ENCODE measurements at regions not wholly inside any gene's neighbourhood (a gene's known extent, or its start where the extent isn't known, plus 50 kb on each side); places are given as distances from the start of the nearest gene placed in this dataset.
"Not testable (repeated sequence)": the region's sequence is repeated elsewhere in the genome, so short reads cannot be mapped to it uniquely, and the experiment has no call there.

DNA sequence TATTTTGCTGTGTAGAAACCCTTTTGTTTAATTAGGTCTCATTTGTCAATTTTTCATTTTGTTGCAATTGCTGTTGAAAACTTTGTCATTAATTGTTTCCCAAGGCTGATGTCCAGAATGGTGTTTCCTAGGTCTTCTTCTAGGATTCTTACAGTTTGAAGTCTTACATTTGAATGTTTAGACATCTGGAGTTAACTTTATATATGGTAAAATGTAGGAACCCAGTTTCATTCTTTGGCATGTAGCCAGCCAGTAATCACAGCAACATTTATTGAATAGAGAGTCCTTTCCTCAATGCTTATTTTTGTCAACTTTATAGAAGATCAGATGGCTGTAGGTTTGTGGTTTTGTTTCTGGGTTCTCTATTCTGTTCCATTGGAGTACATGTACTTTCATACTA is 1290.8 kb upstream of the CDH9 start:
- no peak for DNase-seq

GRCh38 chr5:28328681-28329080 is 1290.3 kb upstream of the CDH9 start:
- no peak for DNase-seq

DNA sequence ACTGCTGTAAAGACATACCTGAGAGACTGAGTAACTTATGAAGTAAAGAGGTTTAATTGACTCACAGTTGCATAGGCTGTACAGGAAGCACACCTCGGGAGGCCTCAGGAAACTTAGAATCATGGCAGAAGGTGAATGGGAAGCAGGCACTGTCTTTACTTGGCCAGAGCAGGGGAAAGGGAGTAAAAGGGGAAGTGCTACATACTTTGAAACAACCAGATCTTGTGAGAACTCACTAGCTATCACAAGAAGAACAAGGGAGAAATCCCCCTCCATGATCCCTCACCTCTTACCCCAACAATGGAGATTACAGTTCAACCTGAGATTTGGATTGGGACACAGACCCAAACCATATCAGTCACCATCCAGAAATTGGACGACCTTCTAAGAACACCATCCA is 1285.8 kb upstream of the CDH9 start:
- DNase-seq, result no peak

GRCh38 chr5:28313953-28314352 is 1275.6 kb upstream of the CDH9 start:
- no peak for DNase-seq

DNA sequence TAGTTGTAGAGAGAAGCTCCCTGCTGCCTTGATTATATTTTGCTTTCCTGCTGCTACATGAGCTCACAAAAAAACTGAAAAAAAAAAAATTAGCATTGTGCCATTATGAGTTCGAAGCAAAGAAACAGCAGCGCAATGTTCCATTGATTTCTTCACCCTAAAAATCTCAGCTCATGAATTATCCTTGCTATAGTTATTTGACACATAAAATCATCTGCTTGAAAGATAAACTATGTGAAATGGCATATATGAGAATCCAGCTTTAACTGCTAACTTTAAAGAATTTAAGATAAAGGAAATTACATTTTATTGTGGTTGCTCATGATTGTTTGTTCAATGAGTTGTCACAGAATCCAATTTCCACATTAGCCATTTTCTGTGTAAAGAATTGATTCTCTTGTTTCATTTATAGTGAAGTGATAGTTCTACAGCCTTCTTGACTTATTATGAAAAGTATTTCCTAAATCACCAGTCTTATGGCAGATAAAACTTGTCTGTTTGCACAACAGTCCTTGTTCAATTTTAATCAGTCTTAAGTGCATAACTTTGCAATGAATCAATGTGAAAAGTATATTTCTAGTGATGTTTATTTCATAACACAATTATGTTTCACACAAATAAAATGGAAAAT is 1275.0 kb upstream of the CDH9 start:
- DNase-seq, result no peak

GRCh38 chr5:28310696-28311095 is 1272.3 kb upstream of the CDH9 start:
- no peak for DNase-seq

GRCh38 chr5:28305891-28306290 is 1267.5 kb upstream of the CDH9 start:
- no peak for DNase-seq

- no peak for DNase-seq
These were observed 1263.3 kb upstream of the CDH9 start for GRCh38 chr5:28301712-28302111.

GRCh38 chr5:28296254-28297013 is 1258.0 kb upstream of the CDH9 start:
- no peak for DNase-seq

DNA sequence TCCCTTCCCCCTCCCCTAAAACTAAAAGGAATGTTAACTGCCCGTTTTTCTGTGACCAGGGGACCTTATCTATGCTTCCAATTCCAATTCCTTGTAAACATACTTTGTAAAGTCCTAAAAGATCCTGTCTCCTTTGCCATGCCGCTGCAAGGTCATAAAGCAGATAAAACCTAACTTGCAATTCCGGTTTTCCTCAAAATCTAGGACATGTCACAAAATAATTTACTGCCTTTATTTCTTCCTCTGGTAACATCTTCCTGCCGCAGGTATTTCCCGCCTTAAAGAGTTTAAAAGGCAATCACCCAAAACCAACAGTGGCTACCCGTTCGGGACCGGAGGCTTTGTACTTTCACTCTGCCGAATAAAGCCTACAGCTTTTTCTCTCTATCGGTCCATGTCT is 1248.6 kb upstream of the CDH9 start:
- DNase-seq, result not testable (repeated sequence)

DNA sequence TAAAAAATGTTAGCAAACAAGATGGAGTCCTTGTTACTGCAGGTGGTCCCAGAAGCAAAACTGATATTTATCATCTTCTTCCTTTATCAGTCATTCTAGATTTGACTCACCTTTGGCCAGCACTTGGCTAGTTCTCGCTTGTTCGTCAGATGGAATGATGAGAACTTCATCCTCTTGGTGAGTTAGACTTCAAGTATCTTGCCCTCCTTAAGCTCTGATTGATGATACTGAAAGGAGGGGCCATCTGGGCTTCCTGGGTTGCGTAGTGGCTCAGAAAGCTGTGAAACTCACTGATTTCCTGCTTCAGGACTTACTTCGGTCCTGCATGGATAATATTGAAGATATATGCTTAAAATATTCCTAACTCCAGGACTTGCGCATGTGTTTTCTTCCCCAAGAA is 1248.2 kb upstream of the CDH9 start:
- DNase-seq, result no peak

DNA sequence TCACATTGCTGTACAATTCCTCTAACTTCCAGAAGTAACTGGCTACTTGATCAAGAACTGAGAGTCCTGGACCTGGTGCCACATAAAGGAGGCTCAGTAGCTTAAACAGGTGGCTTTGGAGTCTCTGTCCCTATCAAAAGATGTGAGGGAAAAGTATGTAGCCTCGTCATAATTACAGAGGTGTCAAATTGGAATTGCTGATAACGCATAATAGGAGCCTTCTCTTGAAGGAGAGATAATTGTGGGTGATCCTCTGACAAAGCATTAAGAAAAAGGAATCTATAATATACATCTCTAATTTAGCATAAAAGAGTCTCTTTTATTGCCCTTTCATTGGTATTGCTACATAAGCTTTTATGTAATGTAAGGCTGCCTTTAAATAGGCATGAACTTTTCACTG is 1246.4 kb upstream of the CDH9 start:
- no peak for DNase-seq

GRCh38 chr5:28281351-28281750 is 1243.0 kb upstream of the CDH9 start:
- DNase-seq, result no peak

DNA sequence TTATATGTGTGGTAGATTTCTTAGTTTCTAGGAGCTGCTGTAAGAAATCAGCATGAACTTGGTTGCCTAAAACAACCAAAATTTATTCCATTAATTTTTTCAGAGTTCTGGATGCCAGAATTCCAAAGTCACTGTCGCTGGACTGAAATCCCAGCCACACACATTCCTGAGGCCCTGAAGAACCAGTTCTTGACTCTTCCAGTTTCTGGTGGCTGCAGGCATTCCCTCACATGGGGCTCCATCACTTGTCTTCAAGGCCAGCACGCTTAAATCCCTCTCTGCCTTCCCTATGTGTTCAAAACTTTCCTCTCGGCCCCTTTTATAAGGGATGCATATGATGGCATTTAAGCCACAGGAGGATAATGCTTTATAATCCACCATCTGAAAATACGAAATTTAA is 1237.5 kb upstream of the CDH9 start:
- DNase-seq, result no peak

DNA sequence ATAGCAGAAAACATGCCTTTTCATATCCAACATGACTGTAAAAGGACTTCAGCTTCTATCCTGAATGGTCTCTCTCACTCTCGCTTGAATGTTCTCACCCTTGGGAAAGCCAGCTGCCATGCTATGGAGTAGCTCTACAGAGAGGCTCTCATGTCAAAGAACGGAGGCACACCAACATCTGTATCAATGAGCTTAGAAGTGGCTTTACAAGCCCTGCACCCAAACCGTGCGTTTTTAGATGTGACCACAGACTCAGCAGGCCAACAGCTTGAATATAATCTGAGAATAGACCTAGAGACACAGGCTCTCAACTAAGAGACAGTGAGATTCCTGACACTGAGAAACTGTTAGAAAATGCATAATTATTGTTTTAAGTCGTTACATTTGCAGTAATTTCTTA is 1231.6 kb upstream of the CDH9 start:
- no peak for DNase-seq

DNA sequence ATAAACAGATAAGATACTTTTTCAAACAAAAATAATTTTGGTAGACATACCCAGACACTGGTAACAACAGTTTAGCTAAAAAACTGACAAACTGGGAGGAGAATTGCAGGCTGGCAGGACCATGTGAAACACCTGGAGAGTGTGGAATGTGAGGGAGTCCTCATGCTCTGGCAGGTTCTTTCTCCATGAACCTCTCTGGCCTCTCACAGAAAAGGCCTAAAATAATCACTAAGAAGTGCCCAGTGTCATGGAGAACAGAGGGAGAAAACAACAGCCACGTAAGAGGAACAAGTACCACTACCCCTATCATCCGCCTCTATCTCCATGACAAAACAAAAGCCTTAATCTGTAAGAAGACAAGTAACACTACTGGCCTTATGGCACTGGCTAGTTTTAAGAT is 1227.5 kb upstream of the CDH9 start:
- no peak for DNase-seq

DNA sequence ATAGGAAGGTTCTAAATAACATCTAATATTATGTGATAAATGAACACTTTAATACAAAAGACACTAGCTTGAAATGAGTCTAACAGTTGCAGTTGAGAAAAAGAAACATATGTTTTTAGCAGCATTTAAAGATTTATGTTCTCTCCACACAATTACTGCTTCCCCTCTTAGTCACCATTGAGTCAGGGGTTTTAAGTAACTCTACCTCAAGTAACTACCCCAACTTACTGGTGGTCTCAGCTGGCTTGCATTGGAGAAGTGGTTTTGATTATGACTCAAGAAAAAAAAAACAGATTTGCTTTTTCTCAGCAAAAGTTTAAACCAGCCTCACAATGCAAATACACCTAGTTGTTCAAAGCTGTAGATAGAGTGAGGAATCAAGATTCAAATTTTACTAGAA is 1216.5 kb upstream of the CDH9 start:
- no peak for DNase-seq

DNA sequence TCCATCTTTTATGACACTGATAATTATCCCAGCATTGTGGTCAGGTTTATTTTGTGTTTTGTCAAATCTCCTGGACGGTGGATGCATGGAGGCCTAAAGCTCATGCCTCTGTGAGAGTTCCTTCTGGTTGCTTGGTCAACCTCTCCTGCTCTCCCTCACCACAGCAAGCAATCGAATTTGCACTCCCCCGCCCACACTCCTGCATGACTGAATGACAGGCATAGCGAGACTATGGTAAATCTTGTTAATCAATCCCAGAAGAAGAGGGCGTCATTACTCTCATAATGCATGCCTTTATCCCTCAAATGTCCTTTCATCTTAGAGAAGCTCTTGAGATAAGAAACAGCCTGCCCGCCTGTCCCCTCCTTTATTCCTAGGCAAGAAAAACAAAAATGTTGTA is 1215.0 kb upstream of the CDH9 start:
- no peak for DNase-seq

DNA sequence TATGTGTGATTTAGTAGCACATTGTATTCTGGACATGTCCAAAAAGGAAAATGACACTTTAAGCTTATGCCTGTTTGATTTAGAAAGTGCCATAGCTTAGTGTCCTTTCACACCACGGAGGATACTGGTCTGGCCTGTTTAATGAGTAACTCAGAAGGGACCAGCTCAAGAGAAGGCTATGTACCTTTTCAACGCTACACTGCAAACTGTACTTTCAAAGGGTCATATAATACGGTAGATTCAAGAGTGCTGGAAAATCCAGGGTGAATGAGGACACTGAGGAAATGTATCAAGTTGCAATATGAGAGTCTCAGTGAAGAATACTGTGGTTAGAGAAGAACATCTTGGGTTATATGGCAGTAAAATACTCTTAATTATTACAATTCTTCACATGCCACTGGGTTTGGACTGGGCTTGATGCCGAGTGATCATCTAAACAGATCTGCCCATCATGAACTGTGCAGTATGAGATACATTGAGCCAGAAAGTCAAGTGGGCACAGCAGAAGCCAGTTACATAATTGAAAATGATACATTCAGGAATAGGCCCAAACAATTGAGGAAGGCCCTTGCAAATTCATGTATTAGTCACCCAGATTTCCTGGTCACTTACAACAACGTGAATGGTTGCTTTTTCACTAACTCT is 1211.5 kb upstream of the CDH9 start:
- DNase-seq, result no peak

- DNase-seq, result no peak
These were observed 1196.1 kb upstream of the CDH9 start for GRCh38 chr5:28234356-28234968.

DNA sequence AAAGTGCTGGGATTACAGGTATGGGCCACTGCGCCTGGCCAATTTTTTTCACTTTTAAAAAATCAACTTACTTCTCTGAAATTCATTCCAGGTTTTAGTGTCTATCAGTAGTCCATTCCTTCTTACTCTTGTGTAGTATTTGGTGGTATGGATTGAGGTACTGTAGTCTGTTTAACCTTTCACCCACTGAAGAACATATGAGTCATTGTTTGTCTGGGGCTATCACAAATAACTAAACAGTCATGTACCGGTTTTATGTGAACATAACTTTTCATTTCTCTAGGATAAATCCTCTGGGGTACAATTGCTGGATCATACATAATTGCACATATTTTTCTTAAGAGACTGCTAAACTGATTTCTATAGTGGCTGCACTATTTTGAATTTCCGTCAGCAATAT is 1188.0 kb upstream of the CDH9 start:
- DNase-seq, result no peak

- DNase-seq, result no peak
These were observed 1181.2 kb upstream of the CDH9 start for GRCh38 chr5:28219539-28219938.

GRCh38 chr5:28217695-28218094 is 1179.3 kb upstream of the CDH9 start:
- DNase-seq, result no peak

GRCh38 chr5:28216939-28217360 is 1178.6 kb upstream of the CDH9 start:
- DNase-seq, result no peak
